Ascending aorta (tissue), 2 donors: ENCODE measurements at regions not wholly inside any gene's neighbourhood (a gene's known extent, or its start where the extent isn't known, plus 50 kb on each side); places are given as distances from the start of the nearest gene placed in this dataset.

Source experiments
- DNase-seq, 2 donors: peaks; one replicate each; pipeline ENCODE4 v3.0.0-alpha.2; 2019; ENCODE audit warnings: low spot score in 2 of 2
- H3K27ac ChIP-seq, 2 donors: fragments of 200-600 bp; sonication (generic); one replicate each; pipeline ENCODE4 v1.5.1; 2016 to 2017; ENCODE audit warnings: mild to moderate bottlenecking in 1 of 2
- H3K27me3 ChIP-seq: fragments of 200-600 bp; sonication (generic); one replicate; pipeline ENCODE4 v1.5.1; 2017
- H3K36me3 ChIP-seq, 2 donors: fragments of 200-600 bp; sonication (generic); one replicate each; pipeline ENCODE4 v1.5.1; 2016
- H3K4me1 ChIP-seq, 2 donors: fragments of 200-600 bp; sonication (generic); one replicate each; pipeline ENCODE4 v1.5.1; 2016 to 2017; ENCODE audit warnings: mild to moderate bottlenecking in 1 of 2
- H3K4me3 ChIP-seq, 2 donors: fragments of 200-600 bp; sonication (generic); one replicate each; pipeline ENCODE4 v1.5.1; 2016 to 2017; ENCODE audit warnings: mild to moderate bottlenecking in 1 of 2
- H3K9me3 ChIP-seq, 2 donors: fragments of 200-600 bp; sonication (generic); one replicate each; pipeline ENCODE4 v1.5.1; 2016
- CTCF ChIP-seq, 3 experiments: fragments of 200-600 bp in 2 of 3; fragments of 450-650 bp in 1 of 3; sonication (generic) in 2 of 3; IDR thresholded peaks; one replicate each; pipeline ENCODE4 v1.5.1; 2016 to 2019; ENCODE audit warnings: antibody characterized with exemption in 3 of 3, mild to moderate bottlenecking in 1 of 3, moderate library complexity in 1 of 3
- intact Hi-C: fragments of 100-400 bp; cut with DNase I; formaldehyde crosslinking; loops from one replicate; pipeline ENCODE4 v1.15.1; 2023

- no peak overlapping the region for H3K4me3 ChIP-seq
- H3K27ac ChIP-seq = no peak overlapping the region
- no peaks in the 10 kb centered on the region for H3K27me3 ChIP-seq
- DNase-seq = no peak
- no peak for TF ChIP-seq CTCF (IDR thresholded peaks at IDR 0.05)
- H3K4me1 ChIP-seq = no peaks in the 10 kb centered on the region
- H3K36me3 ChIP-seq = no peaks in the 10 kb centered on the region
- intact Hi-C loops = no loop called here
- H3K9me3 ChIP-seq = no peaks in the 10 kb centered on the region
These were observed 196.1 kb downstream of the ZNF621 start for GRCh38 chr3:40720863-40721262.

- no peaks in the 10 kb centered on the region for H3K36me3 ChIP-seq
- no peak for DNase-seq
- TF ChIP-seq CTCF (IDR thresholded peaks at IDR 0.05) = no peak
- H3K4me3 ChIP-seq = no peak overlapping the region
- no peaks in the 10 kb centered on the region for H3K9me3 ChIP-seq
- no peaks in the 10 kb centered on the region for H3K27me3 ChIP-seq
- no peaks in the 10 kb centered on the region for H3K4me1 ChIP-seq
- intact Hi-C loops = no loop called here
- H3K27ac ChIP-seq = no peak overlapping the region
These were observed 198.4 kb downstream of the ZNF621 start for GRCh38 chr3:40723083-40723660.

GRCh38 chr3:40725031-40725430 lies 200.3 kb downstream of the ZNF621 start:
- Histone ChIP-seq H3K36me3 (no peaks in the 10 kb centered on the region), H3K27ac (no peak overlapping the region), H3K4me3 (no peak overlapping the region), H3K27me3 (no peaks in the 10 kb centered on the region), H3K4me1 (no peaks in the 10 kb centered on the region), H3K9me3 (peaks cover 0 to 13% of the 10 kb centered on the region in 2 donors)
- TF ChIP-seq CTCF (IDR thresholded peaks at IDR 0.05) = no peak
- DNase-seq = no peak
- intact Hi-C loops = no loop called here

- no peak overlapping the region for H3K27ac ChIP-seq
- H3K9me3 ChIP-seq = peaks cover 0 to 27% of the 10 kb centered on the region in 2 donors
- H3K27me3 ChIP-seq = no peaks in the 10 kb centered on the region
- TF ChIP-seq CTCF (IDR thresholded peaks at IDR 0.05) = no peak
- no peak for DNase-seq
- no peaks in the 10 kb centered on the region for H3K4me1 ChIP-seq
- H3K4me3 ChIP-seq = no peak overlapping the region
- no peaks in the 10 kb centered on the region for H3K36me3 ChIP-seq
- intact Hi-C loops = no loop called here
These were observed 206.7 kb downstream of the ZNF621 start for GRCh38 chr3:40731445-40731844.

- Histone ChIP-seq H3K9me3 (no peaks in the 10 kb centered on the region), H3K4me3 (no peak overlapping the region), H3K27ac (no peak overlapping the region), H3K36me3 (no peaks in the 10 kb centered on the region), H3K4me1 (no peaks in the 10 kb centered on the region), H3K27me3 (no peaks in the 10 kb centered on the region)
- TF ChIP-seq CTCF (IDR thresholded peaks at IDR 0.05) = no peak
- intact Hi-C loops = no loop called here
- no peak for DNase-seq
These were observed 212.2 kb downstream of the ZNF621 start for GRCh38 chr3:40736943-40737342.

GRCh38 chr3:40737343-40737742 lies 212.6 kb downstream of the ZNF621 start:
- Histone ChIP-seq H3K4me1 (no peaks in the 10 kb centered on the region), H3K27me3 (no peaks in the 10 kb centered on the region), H3K36me3 (no peaks in the 10 kb centered on the region), H3K4me3 (no peak overlapping the region), H3K27ac (no peak overlapping the region), H3K9me3 (no peaks in the 10 kb centered on the region)
- intact Hi-C loops = no loop called here
- no peak for TF ChIP-seq CTCF (IDR thresholded peaks at IDR 0.05)
- DNase-seq = no peak
